Activated CD4-positive, CD25-positive, alpha-beta regulatory T cell treated with anti-CD3 and anti-CD28 coated beads, Interleukin-2, amount 50 U/mL, for 24 hours (primary cell): ENCODE measurements at regions not wholly inside any gene's neighbourhood (a gene's known extent, or its start where the extent isn't known, plus 50 kb on each side); places are given as distances from the start of the nearest gene placed in this dataset.

Source experiments
- ATAC-seq, 2 donors: fragments of 150-1000 bp; cut with Tn5 transposase; one replicate each; pipeline ENCODE4 v1.10.0; 2021; ENCODE audit warnings: mild to moderate bottlenecking in 1 of 2, moderate library complexity in 1 of 2

GRCh38 chr4:13248621-13249298, 235.4 kb downstream of the RAB28 start:
- ATAC-seq, result no peak

GRCh38 chr4:13246107-13246506, 238.0 kb downstream of the RAB28 start:
- ATAC-seq, result no peak

- no peak for ATAC-seq
These were observed 239.7 kb downstream of the RAB28 start for GRCh38 chr4:13244444-13244843.

DNA sequence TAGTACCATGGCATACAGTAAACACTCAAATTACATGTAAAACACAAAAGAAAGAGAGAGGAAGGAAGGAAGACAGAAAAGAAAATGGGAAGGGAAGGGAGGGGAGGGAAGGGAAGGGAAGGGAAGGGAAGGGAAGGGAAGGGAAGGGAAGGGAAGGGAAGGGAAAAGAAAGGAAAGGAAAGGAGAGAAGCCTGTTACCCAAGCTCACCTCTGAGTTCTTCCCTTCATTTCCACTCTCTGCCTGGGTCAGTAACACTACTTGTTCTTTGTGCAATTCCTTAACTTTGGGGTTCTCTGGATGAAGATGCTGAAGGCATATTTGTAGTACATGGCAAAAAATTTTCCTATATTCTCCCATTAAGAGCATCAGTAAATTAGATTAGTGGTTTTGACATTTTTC, 241.0 kb downstream of the RAB28 start:
- no peak for ATAC-seq

- ATAC-seq, result peak in 1 of 2 donors; percentile 48
These were observed 244.1 kb downstream of the RAB28 start for GRCh38 chr4:13240066-13240465.

- no peak for ATAC-seq
These were observed 245.2 kb downstream of the RAB28 start for GRCh38 chr4:13238936-13239335.

DNA sequence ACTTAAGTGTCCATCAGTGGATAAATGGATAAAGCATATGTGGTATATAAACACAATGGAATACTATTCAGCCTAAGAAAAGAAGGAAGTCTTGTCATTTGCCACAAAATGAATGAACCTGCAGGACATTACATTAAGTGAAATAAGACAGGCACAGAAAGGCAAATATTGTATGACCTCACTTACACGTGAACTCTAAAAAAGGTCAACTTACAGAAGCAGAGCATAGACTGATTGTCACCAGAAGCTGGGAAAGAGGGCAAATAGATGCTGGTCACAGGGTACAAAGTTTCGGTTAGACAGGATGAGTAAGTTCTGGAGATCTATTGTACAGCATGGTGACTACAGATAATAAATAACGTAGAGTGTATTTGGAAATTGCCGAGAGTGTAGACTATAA, 247.7 kb downstream of the RAB28 start:
- ATAC-seq, result no peak

DNA sequence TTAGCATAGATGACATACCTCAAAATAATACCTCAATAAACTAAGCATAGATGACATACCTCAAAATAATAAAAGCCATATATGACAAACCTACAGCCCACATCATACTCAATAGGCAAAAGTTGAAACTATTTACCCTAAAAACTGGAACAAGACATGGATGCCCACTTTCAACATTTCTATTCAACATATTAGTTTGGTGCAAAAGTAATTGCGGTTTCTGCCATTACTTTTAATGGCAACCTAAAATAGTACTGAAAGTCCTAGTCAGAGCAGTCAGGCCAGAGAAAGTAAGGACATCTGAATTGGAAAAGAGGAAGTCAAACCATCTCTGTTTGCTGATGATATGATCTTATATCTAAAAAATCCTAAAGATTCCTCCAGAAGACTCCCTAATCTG, 250.4 kb downstream of the RAB28 start:
- no peak for ATAC-seq

- no peak for ATAC-seq
These were observed 264.2 kb downstream of the RAB28 start for GRCh38 chr4:13219971-13220370.

- ATAC-seq, result no peak
These were observed 265.7 kb downstream of the RAB28 start for GRCh38 chr4:13218326-13218958.

GRCh38 chr4:13215560-13215959, 268.6 kb downstream of the RAB28 start:
- ATAC-seq, result no peak

DNA sequence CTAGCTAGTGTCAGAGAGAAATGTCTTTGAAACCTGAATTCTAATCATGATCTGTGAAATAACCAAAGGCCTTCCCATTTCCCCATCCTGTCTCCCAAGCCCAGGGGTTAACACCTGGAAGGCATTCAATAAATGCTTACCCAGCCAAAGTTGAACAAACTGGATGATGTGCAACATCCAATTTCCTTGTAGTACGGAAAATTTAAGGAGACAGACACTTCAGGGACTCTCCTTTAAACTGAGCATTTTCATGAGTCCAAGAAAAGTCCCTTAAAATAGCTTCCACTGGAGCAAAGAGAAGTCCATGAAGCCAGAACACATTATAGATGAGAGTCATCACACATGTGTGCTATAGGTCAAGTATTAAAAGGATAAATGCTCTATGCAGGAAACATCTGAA, 271.2 kb downstream of the RAB28 start:
- ATAC-seq, result no peak

DNA sequence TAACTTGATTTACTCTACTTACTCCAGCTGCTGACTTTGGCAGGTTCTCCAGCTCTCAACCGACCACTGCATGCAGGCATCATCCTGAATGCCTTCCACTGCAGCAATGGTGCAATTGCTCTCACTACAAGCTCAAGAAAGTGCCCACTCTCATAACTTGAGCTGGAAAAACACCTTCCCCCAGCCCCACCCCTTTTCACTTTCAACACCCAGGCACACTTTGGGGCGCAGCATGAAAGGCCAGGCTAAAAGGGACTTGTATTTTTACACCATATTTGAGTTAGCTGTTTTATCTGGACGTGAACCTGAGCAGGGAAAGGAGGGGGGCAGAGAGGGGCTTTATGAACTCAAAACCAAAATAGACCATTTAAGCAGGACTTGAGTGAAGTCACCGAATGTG, 274.5 kb downstream of the RAB28 start:
- no peak for ATAC-seq

- no peak for ATAC-seq
These were observed 275.5 kb downstream of the RAB28 start for GRCh38 chr4:13208558-13209193.

DNA sequence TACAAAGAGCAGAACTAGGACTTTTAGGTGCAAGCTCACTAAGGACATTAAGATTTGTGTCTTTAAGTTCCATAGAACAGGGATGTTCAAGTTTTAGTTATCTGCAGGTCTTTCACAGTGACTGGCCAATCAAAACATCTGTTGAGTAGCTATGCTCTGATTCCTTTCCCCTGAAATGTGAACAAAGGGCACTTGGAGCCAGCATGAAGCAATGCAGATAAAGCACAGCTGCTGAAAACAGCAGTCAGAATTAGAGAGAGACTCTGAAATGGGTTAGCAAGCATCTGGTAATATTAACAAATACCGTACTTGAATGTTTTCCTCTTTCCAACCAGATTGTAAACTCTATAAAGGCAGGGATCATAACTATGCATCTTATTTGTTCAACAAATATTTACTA, 276.9 kb downstream of the RAB28 start:
- no peak for ATAC-seq

DNA sequence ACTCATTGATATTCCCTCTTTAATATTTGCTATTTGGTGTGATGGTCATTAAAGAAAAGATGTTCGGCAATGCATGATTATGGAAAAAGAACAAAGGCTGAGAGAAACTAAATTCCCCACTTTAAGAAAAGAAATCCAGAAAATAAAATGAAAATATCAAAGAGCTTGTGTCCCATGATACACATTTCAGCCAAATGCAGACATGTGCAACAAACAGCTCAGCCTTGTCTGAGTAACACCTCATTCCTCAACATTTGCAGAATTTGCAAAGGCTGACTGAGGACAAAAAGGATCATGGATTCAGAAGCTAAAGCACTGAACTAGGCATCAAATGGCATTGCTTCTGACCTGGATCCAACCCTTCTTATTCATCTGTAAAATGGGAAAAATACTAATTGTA, 281.0 kb downstream of the RAB28 start:
- ATAC-seq, result no peak

GRCh38 chr4:13202701-13203100, 281.4 kb downstream of the RAB28 start:
- ATAC-seq, result no peak

DNA sequence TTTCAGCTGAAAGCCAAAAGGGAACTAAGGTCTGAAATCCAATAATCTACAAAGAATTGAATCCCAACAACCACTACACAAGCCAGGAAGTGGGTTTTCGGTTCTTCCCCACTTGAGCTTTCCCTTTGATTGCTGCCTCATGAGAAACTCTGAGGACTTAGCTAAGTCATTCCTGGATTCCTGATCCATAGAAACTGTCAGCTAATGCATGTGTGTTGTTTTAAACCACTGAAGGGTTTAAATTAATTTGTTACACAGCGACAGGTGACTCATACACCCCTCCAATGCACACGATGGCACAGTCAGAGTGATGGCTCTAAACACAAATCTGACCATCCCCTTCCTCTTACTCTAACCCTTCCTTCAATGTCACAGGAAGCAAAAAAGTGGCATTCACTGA, 282.9 kb downstream of the RAB28 start:
- no peak for ATAC-seq

DNA sequence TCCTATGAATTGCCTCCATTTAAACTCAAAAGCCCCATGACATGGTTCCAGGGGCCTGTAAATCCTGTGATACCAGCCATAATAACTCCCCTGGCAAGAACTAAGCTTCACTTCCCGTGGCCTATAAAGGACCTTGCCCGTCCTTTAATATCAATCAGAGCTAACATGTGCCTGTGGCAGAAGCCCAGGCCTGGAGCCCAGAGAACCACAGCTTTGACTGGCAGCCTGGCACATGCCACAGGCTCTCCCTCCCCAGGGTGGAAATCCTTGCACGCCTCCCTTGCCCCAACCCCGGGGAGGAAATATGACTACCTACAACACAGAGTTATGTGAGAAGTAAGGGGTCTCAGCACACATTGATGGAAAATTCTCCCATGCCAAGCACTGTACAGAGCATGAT, 287.4 kb downstream of the RAB28 start:
- ATAC-seq, result no peak

GRCh38 chr4:13193662-13194061, 290.5 kb downstream of the RAB28 start:
- ATAC-seq, result no peak

DNA sequence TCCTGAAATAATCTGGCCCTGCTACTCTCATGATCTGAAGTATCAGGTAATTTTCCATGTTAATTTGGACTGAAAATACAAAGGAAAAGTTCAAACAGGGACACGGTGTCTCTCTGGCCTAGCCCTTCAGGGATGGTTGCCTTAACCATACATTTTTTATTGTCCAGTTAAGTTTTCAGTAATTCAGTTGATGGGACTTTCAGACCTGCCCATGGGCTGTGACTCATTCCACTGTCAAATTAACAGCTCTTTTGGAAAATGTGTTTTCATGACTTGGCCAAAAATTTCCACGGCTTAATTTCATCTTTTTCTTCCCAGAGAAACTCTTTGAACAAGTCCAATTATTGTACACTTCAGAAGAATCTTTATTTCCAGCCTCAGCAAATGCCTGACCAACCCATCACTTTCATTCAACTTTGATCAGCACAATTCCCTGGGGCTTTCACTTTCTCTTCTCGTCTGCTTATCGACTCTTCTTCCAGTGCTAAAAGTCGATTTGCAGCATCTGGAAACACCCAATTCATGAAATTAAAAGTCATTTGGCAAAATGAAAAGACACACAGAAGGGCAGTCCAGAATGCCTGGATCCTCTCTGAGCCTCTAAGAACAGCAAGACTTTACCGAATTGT, 293.9 kb downstream of the RAB28 start:
- no peak for ATAC-seq

DNA sequence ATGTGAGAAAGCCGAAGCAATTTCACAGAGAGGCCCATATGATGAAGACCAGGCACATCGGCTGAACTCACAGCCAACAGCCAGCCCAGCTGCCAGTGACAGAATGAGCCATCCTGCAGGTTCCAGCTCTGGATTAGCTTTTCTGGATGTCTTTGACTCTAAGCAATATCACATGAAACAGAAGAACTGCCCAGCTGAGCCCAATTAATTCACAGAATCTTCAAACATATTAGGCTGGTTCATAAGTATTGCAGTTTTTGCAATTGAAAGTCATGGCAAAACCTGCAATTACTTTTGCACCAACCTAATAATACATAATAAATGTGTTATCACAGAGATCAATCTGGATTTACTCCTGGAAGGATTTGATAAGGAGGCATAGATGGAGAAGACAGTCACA, 299.9 kb downstream of the RAB28 start:
- ATAC-seq, result no peak

GRCh38 chr4:13182133-13182532, 302.0 kb downstream of the RAB28 start:
- ATAC-seq, result no peak

DNA sequence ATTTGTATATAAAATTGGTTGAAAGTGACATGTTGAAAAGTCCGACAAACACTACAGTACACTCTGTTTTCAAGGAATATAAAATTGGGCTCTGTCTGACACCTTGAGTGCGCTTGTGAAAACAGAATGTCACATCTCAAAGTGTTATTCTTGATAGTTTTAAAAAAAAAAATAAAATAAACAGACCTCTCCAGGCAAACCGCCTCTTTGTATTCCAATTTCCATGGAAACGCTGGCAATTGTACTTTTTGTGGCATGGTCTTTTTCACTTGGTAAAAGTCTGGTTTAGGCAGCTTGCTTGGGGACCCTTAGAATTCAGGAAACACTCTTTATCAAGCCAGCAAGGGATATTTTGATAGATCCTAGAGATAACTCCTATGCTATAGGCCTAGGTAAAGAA, 302.5 kb downstream of the RAB28 start:
- no peak for ATAC-seq
